ENCODE measurements at regions not wholly inside any gene's neighbourhood (a gene's known extent, or its start where the extent isn't known, plus 50 kb on each side); places are given as distances from the start of the nearest gene placed in this dataset.

- WGBS, 2 donors = 44 to 45% methylated on average over 2 of the region's 2 CpGs
These were observed 1167.8 kb upstream of the NCAM2 start for GRCh38 chr21:19830446-19830845.

GRCh38 chr21:19832551-19832950, 1165.7 kb upstream of the NCAM2 start:
- ATAC-seq = no peak
- Histone ChIP-seq H3K36me3 (no peaks in the 10 kb centered on the region), H3K27ac (no peak overlapping the region), H3K27me3 (no peaks in the 10 kb centered on the region), H3K9me3 (peaks cover 0 to 11% (median 0%) of the 10 kb centered on the region in 11 donors), H3K4me3 (no peak overlapping the region), H3K4me1 (no peaks in the 10 kb centered on the region)
- DNase-seq = no peak
- no peak for TF ChIP-seq CTCF (IDR thresholded peaks at IDR 0.05)
- intact Hi-C loops (cut with DNase I) = no loop called here
- WGBS, 2 donors = 82 to 83% methylated on average over 2 of the region's 2 CpGs

More at GRCh38 chr21:19830446-19830845, 1167.8 kb upstream of the NCAM2 start:
- H3K27ac ChIP-seq = no peak overlapping the region
- TF ChIP-seq CTCF (IDR thresholded peaks at IDR 0.05) = no peak
- H3K9me3 ChIP-seq = peaks cover 0 to 18% (median 0%) of the 10 kb centered on the region in 11 donors
- intact Hi-C loops (cut with DNase I) = no loop called here
- H3K4me3 ChIP-seq = no peak overlapping the region
- no peak for ATAC-seq
- H3K27me3 ChIP-seq = no peaks in the 10 kb centered on the region
- H3K4me1 ChIP-seq = no peaks in the 10 kb centered on the region
- no peaks in the 10 kb centered on the region for H3K36me3 ChIP-seq
- no peak for DNase-seq

- intact Hi-C loops (cut with DNase I) = no loop called here
- H3K27me3 ChIP-seq = no peaks in the 10 kb centered on the region
- ATAC-seq (no peak), DNase-seq (no peak)
- H3K4me1 ChIP-seq = no peaks in the 10 kb centered on the region
- H3K27ac ChIP-seq = no peak overlapping the region
- TF ChIP-seq CTCF (IDR thresholded peaks at IDR 0.05) = no peak
- H3K4me3 ChIP-seq = no peak overlapping the region
- H3K36me3 ChIP-seq = no peaks in the 10 kb centered on the region
- H3K9me3 ChIP-seq = peaks cover 0 to 7% (median 0%) of the 10 kb centered on the region in 11 donors
- WGBS, 2 donors = 42 to 49% methylated on average over 1 of the region's 1 CpG
These were observed 1165.1 kb upstream of the NCAM2 start for GRCh38 chr21:19833082-19833481.

GRCh38 chr21:19842601-19843000, 1155.6 kb upstream of the NCAM2 start:
- H3K4me3 ChIP-seq = no peak overlapping the region
- no peaks in the 10 kb centered on the region for H3K27me3 ChIP-seq
- no peak for TF ChIP-seq CTCF (IDR thresholded peaks at IDR 0.05)
- H3K36me3 ChIP-seq = no peaks in the 10 kb centered on the region
- H3K27ac ChIP-seq = no peak overlapping the region
- DNase-seq = no peak
- intact Hi-C loops (cut with DNase I) = no loop called here
- ATAC-seq = no peak
- H3K4me1 ChIP-seq = no peaks in the 10 kb centered on the region
- H3K9me3 ChIP-seq = no peaks in the 10 kb centered on the region
- WGBS, 2 donors = 82 to 85% methylated on average over 2 of the region's 2 CpGs
